NCI-H1105 treated with DMSO at 0.1 percent for 48 hours (cell line): ENCODE measurements at regions not wholly inside any gene's neighbourhood (a gene's known extent, or its start where the extent isn't known, plus 50 kb on each side); places are given as distances from the start of the nearest gene placed in this dataset.

Experiments
- DNase-seq: peaks from one replicate; lab custom pipeline; 2025; lab: John Stamatoyannopoulos, UW

- no peak for DNase-seq
These were observed 268.4 kb downstream of the PRDM2 start for GRCh38 chr1:13968361-13968760.

- no peak for DNase-seq
These were observed 270.8 kb downstream of the PRDM2 start for GRCh38 chr1:13970631-13971247.

DNA sequence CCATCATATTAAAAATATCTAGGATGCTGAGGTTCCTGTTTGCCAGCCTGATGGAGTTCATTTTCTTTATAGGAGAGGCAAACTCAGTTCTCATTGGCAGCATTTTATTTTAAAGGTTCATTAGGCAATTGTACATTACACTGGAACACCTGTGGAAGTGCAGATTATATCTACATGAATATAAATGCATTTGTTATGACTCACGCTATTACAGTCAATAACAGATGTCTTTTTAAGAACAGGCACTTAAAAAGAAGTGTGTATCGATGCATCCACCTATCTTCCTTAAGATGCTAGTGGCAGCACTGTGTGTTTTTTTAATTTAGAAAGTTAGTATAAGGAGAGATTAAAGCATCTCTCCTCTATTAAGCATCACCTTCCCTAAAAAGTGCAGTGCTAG is 276.5 kb downstream of the PRDM2 start:
- no peak for DNase-seq

- DNase-seq: no peak
These were observed 281.2 kb downstream of the PRDM2 start for GRCh38 chr1:13981142-13981541.

DNA sequence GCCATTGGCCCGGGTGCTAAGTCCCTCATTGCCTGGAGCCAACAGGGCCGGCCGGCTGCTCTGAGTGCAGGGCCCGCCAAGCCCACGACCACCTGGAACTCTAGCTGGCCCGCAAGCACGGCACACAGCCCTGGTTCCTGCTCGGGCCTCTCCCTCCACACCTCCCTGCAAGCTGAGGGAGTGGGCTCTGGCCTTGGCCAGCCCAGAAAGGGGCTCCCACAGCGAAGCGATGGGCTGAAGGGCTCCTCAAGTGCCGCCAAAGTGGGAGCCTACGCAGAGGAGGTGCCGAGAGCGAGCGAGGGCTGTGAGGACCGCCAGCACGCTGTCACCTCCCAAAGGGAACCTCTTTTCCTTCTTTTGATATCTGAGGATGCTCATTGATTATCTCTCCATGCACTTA is 283.4 kb downstream of the PRDM2 start:
- no peak for DNase-seq

GRCh38 chr1:13990939-13991338 is 291.0 kb downstream of the PRDM2 start:
- no peak for DNase-seq

GRCh38 chr1:13992489-13993285 is 292.7 kb downstream of the PRDM2 start:
- no peak for DNase-seq

GRCh38 chr1:13994386-13994785 is 294.4 kb downstream of the PRDM2 start:
- no peak for DNase-seq

- no peak for DNase-seq
These were observed 296.3 kb downstream of the PRDM2 start for GRCh38 chr1:13996334-13996733.

DNA sequence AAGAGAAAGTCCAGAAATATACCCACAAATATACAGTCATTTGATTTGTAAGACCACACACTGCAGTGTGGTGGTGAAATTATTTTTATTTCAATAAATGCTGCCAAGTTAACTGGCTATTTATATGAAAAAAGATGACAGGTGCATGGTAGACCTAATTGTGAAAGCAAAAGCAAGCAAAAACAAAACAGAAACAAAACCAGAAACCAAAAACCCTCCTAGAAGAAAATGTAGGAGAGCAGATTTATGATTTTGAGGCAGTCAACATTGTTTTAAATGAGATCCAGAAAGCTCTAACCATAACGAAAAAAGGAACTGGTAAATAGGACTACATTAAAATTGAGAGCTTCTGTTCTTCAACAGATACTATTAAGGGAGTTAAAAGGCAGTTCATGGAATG is 303.6 kb downstream of the PRDM2 start:
- no peak for DNase-seq

DNA sequence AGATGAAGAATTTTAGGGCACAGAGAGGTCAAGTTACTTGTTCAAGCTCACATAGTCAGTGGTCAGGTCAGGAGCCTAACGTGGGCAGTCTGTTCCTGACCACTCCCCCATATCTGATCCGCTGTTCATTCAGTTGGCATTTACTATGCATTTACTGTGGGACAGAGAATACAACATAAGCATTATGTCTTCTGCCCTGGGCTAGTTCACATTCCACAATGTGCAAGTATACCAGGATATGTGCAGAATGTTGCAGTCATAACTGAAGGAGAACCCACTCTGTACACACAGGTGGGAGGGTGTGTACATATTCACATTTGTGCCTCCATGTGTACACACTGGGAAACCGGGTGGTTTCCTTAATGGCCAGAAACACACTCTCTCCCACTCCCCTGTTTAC is 309.6 kb downstream of the PRDM2 start:
- no peak for DNase-seq

GRCh38 chr1:14010476-14010875 is 310.5 kb downstream of the PRDM2 start:
- DNase-seq: no peak

DNA sequence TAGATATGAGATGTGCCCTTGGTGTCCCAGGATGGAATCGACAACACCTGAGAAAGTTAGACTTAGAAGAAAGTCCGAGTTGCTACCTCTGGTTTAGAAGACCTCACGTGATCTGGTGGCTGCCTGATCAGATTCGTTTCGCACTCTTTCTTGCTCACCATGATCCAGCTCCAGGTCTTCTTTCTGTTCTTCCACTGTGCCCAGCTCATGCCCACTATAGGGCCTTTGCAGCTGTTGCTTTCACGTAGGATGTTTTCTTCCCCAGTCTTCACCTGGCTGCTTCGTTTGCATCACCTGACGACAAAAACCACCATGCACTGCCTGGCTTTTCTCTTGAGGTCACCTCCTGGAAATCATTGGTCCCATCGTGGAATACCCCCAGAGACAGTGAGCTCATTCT is 311.1 kb downstream of the PRDM2 start:
- DNase-seq: no peak

GRCh38 chr1:14011888-14012287 is 311.9 kb downstream of the PRDM2 start:
- DNase-seq: no peak

- DNase-seq: no peak
These were observed 314.9 kb downstream of the PRDM2 start for GRCh38 chr1:14014929-14015328.

GRCh38 chr1:14015917-14016316 is 315.9 kb downstream of the PRDM2 start:
- no peak for DNase-seq

- peak; percentile 52 for DNase-seq
These were observed 317.6 kb downstream of the PRDM2 start for GRCh38 chr1:14017531-14017961.

- no peak for DNase-seq
These were observed 319.5 kb downstream of the PRDM2 start for GRCh38 chr1:14019461-14019860.

DNA sequence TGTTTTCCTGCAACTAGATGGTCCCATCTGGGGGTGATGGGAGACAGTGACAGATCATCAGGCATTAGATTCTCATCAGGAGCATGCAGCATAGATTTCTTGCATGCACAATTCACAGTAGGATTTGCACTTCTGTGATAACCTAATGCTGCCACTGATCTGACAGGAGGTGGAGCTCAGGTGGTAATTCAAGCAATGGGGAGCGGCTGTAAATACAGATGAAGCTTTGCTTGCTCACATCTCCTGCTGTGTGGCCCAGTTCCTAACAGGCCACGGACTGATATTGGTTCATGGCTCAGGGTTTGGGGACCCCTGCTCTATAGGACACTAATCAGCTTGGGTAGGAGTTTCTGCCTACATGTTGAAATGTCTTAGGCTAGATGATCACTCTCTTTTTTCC is 320.0 kb downstream of the PRDM2 start:
- no peak for DNase-seq

DNA sequence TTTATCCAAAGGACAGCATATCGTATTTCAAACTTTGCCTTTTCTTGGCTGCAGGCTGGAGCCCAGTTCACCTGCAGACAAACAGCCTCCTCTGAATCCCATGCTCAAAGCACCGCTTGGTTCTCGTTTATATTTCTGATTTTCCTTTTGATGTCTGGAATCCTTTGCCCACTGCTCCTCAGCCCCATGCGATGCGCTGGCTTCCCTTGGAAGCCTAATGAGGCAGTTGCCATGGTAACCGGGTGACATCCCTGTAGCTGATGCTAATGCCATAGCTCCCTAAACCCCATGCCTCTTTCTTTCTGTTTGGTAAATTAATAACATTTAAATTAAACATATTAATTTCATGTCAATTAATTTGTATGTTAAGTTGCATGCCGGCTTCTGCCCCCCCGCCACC is 327.1 kb downstream of the PRDM2 start:
- DNase-seq: peak; percentile 21

- no peak for DNase-seq
These were observed 331.5 kb downstream of the PRDM2 start for GRCh38 chr1:14031461-14031860.

DNA sequence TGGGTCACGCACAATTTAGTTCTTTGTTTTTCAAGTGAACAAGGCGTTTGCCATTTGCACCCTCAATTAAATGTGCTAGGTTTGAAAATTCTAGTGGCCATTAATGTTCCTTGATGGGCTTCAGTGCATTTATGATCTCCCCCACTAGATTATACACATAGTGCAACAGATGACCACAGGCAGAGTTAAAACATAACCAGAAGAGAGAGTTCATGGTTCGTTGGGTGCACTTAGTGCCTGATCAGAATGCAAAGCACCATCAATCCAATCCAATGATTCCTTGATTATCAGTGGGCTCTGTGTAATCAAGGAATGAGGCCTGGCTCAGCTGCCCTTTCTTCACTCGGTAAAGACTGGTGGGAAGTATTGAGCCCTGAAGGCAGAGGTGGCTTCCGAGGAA is 334.5 kb downstream of the PRDM2 start:
- DNase-seq: no peak

- no peak for DNase-seq
These were observed 337.3 kb downstream of the PRDM2 start for GRCh38 chr1:14037101-14037847.
